GM12878 (cell line): ENCODE measurements at regions not wholly inside any gene's neighbourhood (a gene's known extent, or its start where the extent isn't known, plus 50 kb on each side); places are given as distances from the start of the nearest gene placed in this dataset.

Experiments
- ASH2L ChIP-seq: fragments of 300-600, 200-600 bp; sonication (generic); IDR thresholded peaks from 2 replicates; pipeline ENCODE4 v1.6.1; 2017; ENCODE audit warnings: low read depth, mild to moderate bottlenecking, borderline replicate concordance
- DPF2 ChIP-seq: fragments of 450-650 bp; IDR thresholded peaks from 2 replicates; pipeline ENCODE4 v1.6.1; 2017; ENCODE audit warnings: mild to moderate bottlenecking
- E2F4 ChIP-seq: IDR thresholded peaks from 2 replicates; pipeline ENCODE4 v1.6.1; 2012; ENCODE audit warnings: low read depth, low read length, improper control_type of control experiment
- EZH2 ChIP-seq: IDR thresholded peaks from 2 replicates; pipeline ENCODE4 v1.6.1; 2012; ENCODE audit warnings: low read depth, mild to moderate bottlenecking, control low read depth, inconsistent platforms, low read length, borderline replicate concordance; ENCODE audit not compliant: control insufficient read depth
- HDAC6 ChIP-seq: fragments of 200-600 bp; sonication (generic); IDR thresholded peaks from one replicate; pipeline ENCODE4 v1.8.0; 2017; ENCODE audit warnings: antibody characterized with exemption; ENCODE audit not compliant: unreplicated experiment
- PKNOX1 ChIP-seq: fragments of 450-650 bp; IDR thresholded peaks from 2 replicates; pipeline ENCODE4 v1.6.1; 2016; ENCODE audit warnings: mild to moderate bottlenecking
- TCF7 ChIP-seq: IDR thresholded peaks from 2 replicates; pipeline ENCODE4 v1.6.1; 2014; ENCODE audit warnings: antibody characterized with exemption, borderline replicate concordance
- YY1 ChIP-seq: IDR thresholded peaks from 2 replicates; pipeline ENCODE4 v1.6.1; 2011; ENCODE audit warnings: low read depth, mild to moderate bottlenecking, low read length
- ZNF24 ChIP-seq: fragments of 450-650 bp; IDR thresholded peaks from 2 replicates; pipeline ENCODE4 v1.6.1; 2017; ENCODE audit warnings: antibody characterized with exemption, mild to moderate bottlenecking
- ZNF274 ChIP-seq: IDR thresholded peaks from one replicate; pipeline ENCODE4 v1.8.0; 2011; ENCODE audit not compliant: insufficient read length, insufficient read depth

GRCh38 chr7:149696280-149696679, 77.1 kb downstream of the ZNF467 start:
- TF ChIP-seq EZH2 (no peak), YY1 (no peak), ASH2L (no peak), TCF7 (no peak), PKNOX1 (no peak), DPF2 (no peak), HDAC6 (no peak), E2F4 (no peak), ZNF24 (no peak), ZNF274 (no peak)
